ENCODE measurements at regions not wholly inside any gene's neighbourhood (a gene's known extent, or its start where the extent isn't known, plus 50 kb on each side); places are given as distances from the start of the nearest gene placed in this dataset.

DNA sequence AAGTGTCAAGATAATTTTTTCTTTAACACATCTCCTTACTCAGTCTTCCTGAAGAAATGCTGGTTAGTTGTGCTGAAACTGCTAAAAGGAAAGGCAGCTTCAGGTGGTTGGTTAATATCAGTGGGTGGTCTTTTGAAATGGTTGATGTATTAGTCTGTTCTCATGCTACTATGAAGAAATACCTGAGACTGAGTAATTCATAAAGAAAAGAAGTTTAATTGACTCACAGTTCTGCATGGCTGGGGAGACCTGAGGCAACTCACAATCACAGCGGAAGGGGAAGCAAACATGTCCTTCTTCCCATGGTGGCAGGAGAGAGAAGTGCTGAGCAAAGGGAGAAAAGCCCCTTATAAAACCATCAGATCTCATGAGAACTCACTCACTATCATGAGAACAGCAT is 125.9 kb upstream of the CYRIA start:
- Histone ChIP-seq H3K4me3 (ENCODE audit: control insufficient read depth in 2 of 3, extremely low read depth in 1 of 3, insufficient read depth in 2 of 3, low read depth in 1 of 3, low read length in 3 of 3) (no peak overlapping the region), H3K27me3 (ENCODE audit: control insufficient read depth, extremely low read depth, insufficient read depth, low read length) (no peaks in the 10 kb centered on the region), H3K36me3 (ENCODE audit: control insufficient read depth in 2 of 2, extremely low read depth in 1 of 2, insufficient read depth in 2 of 2, low read length in 2 of 2) (no peaks in the 10 kb centered on the region), H3K4me2 (ENCODE audit: control insufficient read depth, extremely low read depth, insufficient read depth, low read depth, low read length) (no peak overlapping the region), H3K79me2 (ENCODE audit: control insufficient read depth, insufficient read depth, low read length) (no peaks in the 10 kb centered on the region), H3K9me3 (ENCODE audit: control insufficient read depth, low read depth, low read length) (no peaks in the 10 kb centered on the region), H3K9ac (ENCODE audit: control insufficient read depth, extremely low read depth, insufficient read depth, low read length) (no peak overlapping the region), H2AFZ (ENCODE audit: control insufficient read depth, low read length) (no peak overlapping the region), H3K4me1 (ENCODE audit: control insufficient read depth, extremely low read depth, insufficient read depth, low read length) (no peaks in the 10 kb centered on the region), H3K27ac (ENCODE audit: control insufficient read depth, insufficient read depth, low read length) (no peak overlapping the region), H4K20me1 (ENCODE audit: control insufficient read depth, extremely low read depth, insufficient read depth, low read length) (no peaks in the 10 kb centered on the region), H3K9me1 (ENCODE audit: control insufficient read depth, extremely low read depth, insufficient read depth, low read length) (no peaks in the 10 kb centered on the region)
- FAIRE-seq (no peak), DNase-seq (ENCODE audit: low read depth, low spot score) (no peak)
- TF ChIP-seq, protein P1, sequence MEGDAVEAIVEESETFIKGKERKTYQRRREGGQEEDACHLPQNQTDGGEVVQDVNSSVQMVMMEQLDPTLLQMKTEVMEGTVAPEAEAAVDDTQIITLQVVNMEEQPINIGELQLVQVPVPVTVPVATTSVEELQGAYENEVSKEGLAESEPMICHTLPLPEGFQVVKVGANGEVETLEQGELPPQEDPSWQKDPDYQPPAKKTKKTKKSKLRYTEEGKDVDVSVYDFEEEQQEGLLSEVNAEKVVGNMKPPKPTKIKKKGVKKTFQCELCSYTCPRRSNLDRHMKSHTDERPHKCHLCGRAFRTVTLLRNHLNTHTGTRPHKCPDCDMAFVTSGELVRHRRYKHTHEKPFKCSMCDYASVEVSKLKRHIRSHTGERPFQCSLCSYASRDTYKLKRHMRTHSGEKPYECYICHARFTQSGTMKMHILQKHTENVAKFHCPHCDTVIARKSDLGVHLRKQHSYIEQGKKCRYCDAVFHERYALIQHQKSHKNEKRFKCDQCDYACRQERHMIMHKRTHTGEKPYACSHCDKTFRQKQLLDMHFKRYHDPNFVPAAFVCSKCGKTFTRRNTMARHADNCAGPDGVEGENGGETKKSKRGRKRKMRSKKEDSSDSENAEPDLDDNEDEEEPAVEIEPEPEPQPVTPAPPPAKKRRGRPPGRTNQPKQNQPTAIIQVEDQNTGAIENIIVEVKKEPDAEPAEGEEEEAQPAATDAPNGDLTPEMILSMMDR (optimal IDR thresholded peaks at IDR 0.05 in 1 of 3, IDR thresholded peaks at IDR 0.05 in 1 of 3, conservative IDR thresholded peaks at IDR 0.05 in 1 of 3; ENCODE audit: extremely low read depth in 1 of 3, insufficient read depth in 2 of 3, low read length in 3 of 3) = no peak
- TF ChIP-seq EZH2 (IDR thresholded peaks at IDR 0.05; ENCODE audit: low read length) = no peak
- dilution Hi-C loops (cut with MboI; ENCODE audit: extremely low pct_ligation_motif_present, low sequenced_read_pairs) = no loop called here

DNA sequence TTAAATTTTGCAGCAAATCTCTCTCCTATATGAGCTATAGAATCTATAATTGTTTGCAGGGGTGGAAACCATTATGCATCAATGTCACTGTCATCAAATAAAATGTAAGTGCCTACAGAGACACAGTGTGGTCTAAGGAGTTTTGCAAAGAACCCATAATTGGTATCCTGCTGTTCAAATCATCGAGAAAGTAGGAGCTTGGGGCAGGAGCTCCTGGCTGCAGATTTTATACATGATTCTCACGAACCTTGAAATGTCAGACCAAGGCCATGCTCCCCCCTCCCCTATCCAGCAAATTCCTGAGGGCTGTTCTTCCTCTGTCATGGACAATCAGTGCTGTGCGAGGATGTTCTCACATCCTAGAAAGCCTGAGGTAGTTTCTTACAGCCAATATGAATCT is 119.5 kb upstream of the CYRIA start:
- Histone ChIP-seq H3K9ac (ENCODE audit: control insufficient read depth, extremely low read depth, insufficient read depth, low read length) (no peak overlapping the region), H3K4me2 (ENCODE audit: control insufficient read depth, extremely low read depth, insufficient read depth, low read depth, low read length) (no peak overlapping the region), H2AFZ (ENCODE audit: control insufficient read depth, low read length) (no peak overlapping the region), H3K9me1 (ENCODE audit: control insufficient read depth, extremely low read depth, insufficient read depth, low read length) (no peaks in the 10 kb centered on the region), H3K27ac (ENCODE audit: control insufficient read depth, insufficient read depth, low read length) (no peak overlapping the region), H3K27me3 (ENCODE audit: control insufficient read depth, extremely low read depth, insufficient read depth, low read length) (no peaks in the 10 kb centered on the region), H3K4me3 (ENCODE audit: control insufficient read depth in 2 of 3, extremely low read depth in 1 of 3, insufficient read depth in 2 of 3, low read depth in 1 of 3, low read length in 3 of 3) (no peak overlapping the region), H3K79me2 (ENCODE audit: control insufficient read depth, insufficient read depth, low read length) (no peaks in the 10 kb centered on the region), H3K4me1 (ENCODE audit: control insufficient read depth, extremely low read depth, insufficient read depth, low read length) (no peaks in the 10 kb centered on the region), H4K20me1 (ENCODE audit: control insufficient read depth, extremely low read depth, insufficient read depth, low read length) (no peaks in the 10 kb centered on the region), H3K9me3 (ENCODE audit: control insufficient read depth, low read depth, low read length) (no peaks in the 10 kb centered on the region), H3K36me3 (ENCODE audit: control insufficient read depth in 2 of 2, extremely low read depth in 1 of 2, insufficient read depth in 2 of 2, low read length in 2 of 2) (no peaks in the 10 kb centered on the region)
- DNase-seq (ENCODE audit: low read depth, low spot score) (no peak), FAIRE-seq (no peak)
- TF ChIP-seq EZH2 (IDR thresholded peaks at IDR 0.05; ENCODE audit: low read length) = no peak
- TF ChIP-seq, protein P1 (optimal IDR thresholded peaks at IDR 0.05 in 1 of 3, IDR thresholded peaks at IDR 0.05 in 1 of 3, conservative IDR thresholded peaks at IDR 0.05 in 1 of 3; ENCODE audit: extremely low read depth in 1 of 3, insufficient read depth in 2 of 3, low read length in 3 of 3) = no peak
- dilution Hi-C loops (cut with MboI; ENCODE audit: extremely low pct_ligation_motif_present, low sequenced_read_pairs) = no loop called here
